HL-60 (cell line): ENCODE measurements at regions not wholly inside any gene's neighbourhood (a gene's known extent, or its start where the extent isn't known, plus 50 kb on each side); places are given as distances from the start of the nearest gene placed in this dataset.

ENCODE experiments used
- DNase-seq, 2 experiments: peaks; one replicate each; pipeline ENCODE4 v3.0.0-alpha.2; 2010 to 2020; ENCODE audit warnings: low read depth in 1 of 2, low spot score in 1 of 2
- H3K27ac ChIP-seq: fragments of 250-450 bp; sonication (Bioruptor Pico); replicated peaks from 2 replicates; pipeline ENCODE4 v1.5.1; 2020; ENCODE audit warnings: mild to moderate bottlenecking, moderate library complexity
- H3K27me3 ChIP-seq: fragments of 250-450 bp; sonication (Bioruptor Pico); 2 replicates; pipeline ENCODE4 v1.5.1; 2021; ENCODE audit warnings: mild to moderate bottlenecking, moderate library complexity; ENCODE audit not compliant: insufficient read depth, poor library complexity, severe bottlenecking
- H3K4me3 ChIP-seq: replicated peaks from 2 replicates; pipeline ENCODE4 v1.5.1; 2011; ENCODE audit warnings: mild to moderate bottlenecking, control low read depth, low read length; ENCODE audit not compliant: insufficient read depth
- CTCF ChIP-seq: IDR thresholded peaks from one replicate; pipeline ENCODE4 v1.5.1; 2011; ENCODE audit warnings: low read length, control low read depth, inconsistent platforms; ENCODE audit not compliant: insufficient read depth
- GABPA ChIP-seq: IDR thresholded peaks from 2 replicates; pipeline ENCODE4 v1.6.1; 2012; ENCODE audit warnings: low read depth
- POLR2AphosphoS5 ChIP-seq: IDR thresholded peaks from 2 replicates; pipeline ENCODE4 v1.6.1; 2012; ENCODE audit warnings: low read depth
- SPI1 ChIP-seq: IDR thresholded peaks from 2 replicates; pipeline ENCODE4 v1.6.1; 2012; ENCODE audit warnings: low read depth, mild to moderate bottlenecking, borderline replicate concordance
- TF ChIP-seq, protein P1 (sequence below): IDR thresholded peaks from 2 replicates; pipeline ENCODE4 v1.6.1; 2012; ENCODE audit warnings: low read depth; ENCODE audit not compliant: insufficient replicate concordance

DNA sequence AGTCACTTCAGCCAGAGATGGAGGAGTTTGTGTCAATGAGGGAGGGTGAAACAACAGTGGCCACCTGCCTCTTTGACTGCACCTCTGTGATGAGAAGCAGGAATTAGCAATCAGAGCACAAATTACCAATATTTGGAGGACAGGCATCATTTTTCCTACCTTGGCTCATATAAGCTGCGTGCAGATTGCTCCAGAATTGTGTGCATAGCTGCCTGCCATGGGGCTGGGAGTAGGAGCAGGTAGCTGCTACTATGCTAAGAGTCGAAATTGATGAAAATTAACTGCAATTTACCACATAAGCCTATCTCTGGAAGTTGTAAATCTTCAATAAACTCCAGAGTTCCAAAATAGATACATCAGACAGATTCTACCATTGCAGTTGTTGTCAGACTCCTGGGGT lies 167.5 kb upstream of the HTR2A start:
- no peak overlapping the region for H3K27ac ChIP-seq
- no peak for DNase-seq
- TF ChIP-seq SPI1 (no peak), GABPA (no peak), POLR2AphosphoS5 (no peak), CTCF (no peak)
- TF ChIP-seq, protein P1, sequence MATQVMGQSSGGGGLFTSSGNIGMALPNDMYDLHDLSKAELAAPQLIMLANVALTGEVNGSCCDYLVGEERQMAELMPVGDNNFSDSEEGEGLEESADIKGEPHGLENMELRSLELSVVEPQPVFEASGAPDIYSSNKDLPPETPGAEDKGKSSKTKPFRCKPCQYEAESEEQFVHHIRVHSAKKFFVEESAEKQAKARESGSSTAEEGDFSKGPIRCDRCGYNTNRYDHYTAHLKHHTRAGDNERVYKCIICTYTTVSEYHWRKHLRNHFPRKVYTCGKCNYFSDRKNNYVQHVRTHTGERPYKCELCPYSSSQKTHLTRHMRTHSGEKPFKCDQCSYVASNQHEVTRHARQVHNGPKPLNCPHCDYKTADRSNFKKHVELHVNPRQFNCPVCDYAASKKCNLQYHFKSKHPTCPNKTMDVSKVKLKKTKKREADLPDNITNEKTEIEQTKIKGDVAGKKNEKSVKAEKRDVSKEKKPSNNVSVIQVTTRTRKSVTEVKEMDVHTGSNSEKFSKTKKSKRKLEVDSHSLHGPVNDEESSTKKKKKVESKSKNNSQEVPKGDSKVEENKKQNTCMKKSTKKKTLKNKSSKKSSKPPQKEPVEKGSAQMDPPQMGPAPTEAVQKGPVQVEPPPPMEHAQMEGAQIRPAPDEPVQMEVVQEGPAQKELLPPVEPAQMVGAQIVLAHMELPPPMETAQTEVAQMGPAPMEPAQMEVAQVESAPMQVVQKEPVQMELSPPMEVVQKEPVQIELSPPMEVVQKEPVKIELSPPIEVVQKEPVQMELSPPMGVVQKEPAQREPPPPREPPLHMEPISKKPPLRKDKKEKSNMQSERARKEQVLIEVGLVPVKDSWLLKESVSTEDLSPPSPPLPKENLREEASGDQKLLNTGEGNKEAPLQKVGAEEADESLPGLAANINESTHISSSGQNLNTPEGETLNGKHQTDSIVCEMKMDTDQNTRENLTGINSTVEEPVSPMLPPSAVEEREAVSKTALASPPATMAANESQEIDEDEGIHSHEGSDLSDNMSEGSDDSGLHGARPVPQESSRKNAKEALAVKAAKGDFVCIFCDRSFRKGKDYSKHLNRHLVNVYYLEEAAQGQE, result no peak
- no peak overlapping the region for H3K4me3 ChIP-seq
- H3K27me3 ChIP-seq, result no peaks in the 10 kb centered on the region

- H3K4me3 ChIP-seq, result no peak overlapping the region
Observed at GRCh38 chr13:47049276-47049989, 152.6 kb upstream of the HTR2A start.

GRCh38 chr13:47046706-47047105 lies 149.9 kb upstream of the HTR2A start:
- Histone ChIP-seq H3K27ac (no peak overlapping the region), H3K27me3 (no peaks in the 10 kb centered on the region)
- no peak for TF ChIP-seq CTCF
- TF ChIP-seq, protein P1, result no peak
- TF ChIP-seq SPI1, result no peak
- TF ChIP-seq GABPA, result no peak
- no peak for TF ChIP-seq POLR2AphosphoS5

More at GRCh38 chr13:47049276-47049989, 152.6 kb upstream of the HTR2A start:
- H3K27me3 ChIP-seq, result no peaks in the 10 kb centered on the region
- TF ChIP-seq CTCF (no peak), POLR2AphosphoS5 (no peak), GABPA (no peak), SPI1 (no peak)
- TF ChIP-seq, protein P1, result no peak
- DNase-seq, result no peak
- no peak overlapping the region for H3K27ac ChIP-seq

More at GRCh38 chr13:47046706-47047105, 149.9 kb upstream of the HTR2A start:
- H3K4me3 ChIP-seq, result no peak overlapping the region
- no peak for DNase-seq
